Astrocyte (in vitro differentiated cells and primary cell): ENCODE measurements at regions not wholly inside any gene's neighbourhood (a gene's known extent, or its start where the extent isn't known, plus 50 kb on each side); places are given as distances from the start of the nearest gene placed in this dataset.

Experiments used
- DNase-seq: peaks from one replicate; pipeline ENCODE4 v3.0.0-alpha.2; 2010; ENCODE audit warnings: low read depth
- FAIRE-seq: peaks from 2 replicates; lab custom pipeline; 2011; peaks lifted over from hg19 to GRCh38; lab: Jason Lieb, UNC
- H2AFZ ChIP-seq: 2 replicates; pipeline ENCODE4 v1.6.0; 2012; ENCODE audit warnings: low read depth, low read length, inconsistent platforms
- H3K27ac ChIP-seq: 2 replicates; pipeline ENCODE4 v1.5.1; 2011; ENCODE audit warnings: low read depth, low read length, inconsistent platforms
- H3K27me3 ChIP-seq: 2 replicates; pipeline ENCODE4 v1.6.0; 2011; ENCODE audit warnings: low read length, inconsistent platforms; ENCODE audit not compliant: insufficient read depth
- H3K36me3 ChIP-seq: 2 replicates; pipeline ENCODE4 v1.5.1; 2011; ENCODE audit warnings: low read length, inconsistent platforms; ENCODE audit not compliant: insufficient read depth
- H3K4me1 ChIP-seq: 2 replicates; pipeline ENCODE4 v1.5.1; 2011; ENCODE audit warnings: low read length, inconsistent platforms; ENCODE audit not compliant: insufficient read depth
- H3K4me2 ChIP-seq: 2 replicates; pipeline ENCODE4 v1.6.0; 2012; ENCODE audit warnings: low read length, inconsistent platforms
- H3K4me3 ChIP-seq: 2 replicates; pipeline ENCODE4 v1.5.1; 2011; ENCODE audit warnings: low read depth, mild to moderate bottlenecking, low read length, inconsistent platforms; ENCODE audit not compliant: insufficient read depth
- H3K79me2 ChIP-seq: 2 replicates; pipeline ENCODE4 v1.6.0; 2012; ENCODE audit warnings: mild to moderate bottlenecking, low read length, inconsistent platforms; ENCODE audit not compliant: insufficient read depth
- H3K9ac ChIP-seq: 2 replicates; pipeline ENCODE4 v1.6.0; 2012; ENCODE audit warnings: mild to moderate bottlenecking, low read length, inconsistent platforms
- H3K9me3 ChIP-seq: 2 replicates; pipeline ENCODE4 v1.5.1; 2012; ENCODE audit warnings: low read depth, mild to moderate bottlenecking, low read length, inconsistent platforms; ENCODE audit not compliant: insufficient read depth
- H4K20me1 ChIP-seq: 2 replicates; pipeline ENCODE4 v1.6.0; 2012; ENCODE audit warnings: low read length, inconsistent platforms; ENCODE audit not compliant: insufficient read depth
- H3K27ac Mint-ChIP-seq: one replicate; pipeline ENCODE4 v1.8.0; 2021; ENCODE audit warnings: mild to moderate bottlenecking, mixed read lengths; ENCODE audit not compliant: unreplicated experiment
- H3K27me3 Mint-ChIP-seq: one replicate; pipeline ENCODE4 v1.8.0; 2021; ENCODE audit warnings: low read depth, mixed read lengths; ENCODE audit not compliant: unreplicated experiment
- H3K36me3 Mint-ChIP-seq: one replicate; pipeline ENCODE4 v1.8.0; 2021; ENCODE audit warnings: low read depth, mixed read lengths; ENCODE audit not compliant: unreplicated experiment
- H3K4me1 Mint-ChIP-seq: one replicate; pipeline ENCODE4 v1.8.0; 2021; ENCODE audit warnings: low read depth, mixed read lengths; ENCODE audit not compliant: unreplicated experiment
- H3K4me3 Mint-ChIP-seq: one replicate; pipeline ENCODE4 v1.8.0; 2021; ENCODE audit warnings: mild to moderate bottlenecking, moderate library complexity, mixed read lengths; ENCODE audit not compliant: unreplicated experiment
- H3K9me3 Mint-ChIP-seq: one replicate; pipeline ENCODE4 v1.8.0; 2021; ENCODE audit warnings: mild to moderate bottlenecking, mixed read lengths; ENCODE audit not compliant: unreplicated experiment
- EZH2 ChIP-seq: IDR thresholded peaks from 2 replicates; pipeline ENCODE4 v1.6.1; 2012; ENCODE audit warnings: mild to moderate bottlenecking, low read length, inconsistent platforms; ENCODE audit not compliant: insufficient read depth
- TF ChIP-seq, protein P1 (sequence below): IDR thresholded peaks from 2 replicates; pipeline ENCODE4 v1.5.1; 2011; ENCODE audit warnings: low read depth, mild to moderate bottlenecking, inconsistent platforms, low read length, moderate library complexity; ENCODE audit not compliant: insufficient read depth

DNA sequence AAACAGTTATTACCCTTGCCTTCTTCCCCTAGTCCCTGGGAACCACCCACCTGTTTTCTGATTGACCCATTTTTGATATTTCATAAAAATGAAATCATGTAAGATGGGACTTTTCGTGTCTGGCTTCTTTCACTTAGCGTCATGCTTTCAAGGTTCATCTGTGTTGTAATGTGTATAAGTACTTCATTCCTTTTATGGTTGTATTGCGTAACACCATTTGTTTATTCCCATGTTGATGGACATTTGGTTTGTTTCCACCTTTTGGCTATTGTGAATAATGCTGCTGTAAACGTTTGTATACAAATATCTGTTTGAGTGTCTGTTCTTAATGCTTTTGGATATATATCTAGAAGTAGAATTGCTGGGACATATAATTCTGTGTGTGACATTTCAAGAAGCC lies 650.1 kb upstream of the COX7C start:
- Histone ChIP-seq H3K27ac (no peak overlapping the region), H4K20me1 (no peaks in the 10 kb centered on the region), H3K36me3 (no peaks in the 10 kb centered on the region), H3K79me2 (no peaks in the 10 kb centered on the region), H3K27me3 (no peaks in the 10 kb centered on the region), H3K4me1 (no peaks in the 10 kb centered on the region), H3K9ac (no peak overlapping the region), H3K4me2 (no peak overlapping the region), H2AFZ (no peak overlapping the region), H3K9me3 (no peaks in the 10 kb centered on the region), H3K4me3 (no peak overlapping the region)
- H3K4me3 Mint-ChIP-seq, result no peak overlapping the region
- DNase-seq (no peak), FAIRE-seq (no peak)
- H3K36me3 Mint-ChIP-seq, result no peaks in the 10 kb centered on the region
- no peaks in the 10 kb centered on the region for H3K9me3 Mint-ChIP-seq
- TF ChIP-seq, protein P1, sequence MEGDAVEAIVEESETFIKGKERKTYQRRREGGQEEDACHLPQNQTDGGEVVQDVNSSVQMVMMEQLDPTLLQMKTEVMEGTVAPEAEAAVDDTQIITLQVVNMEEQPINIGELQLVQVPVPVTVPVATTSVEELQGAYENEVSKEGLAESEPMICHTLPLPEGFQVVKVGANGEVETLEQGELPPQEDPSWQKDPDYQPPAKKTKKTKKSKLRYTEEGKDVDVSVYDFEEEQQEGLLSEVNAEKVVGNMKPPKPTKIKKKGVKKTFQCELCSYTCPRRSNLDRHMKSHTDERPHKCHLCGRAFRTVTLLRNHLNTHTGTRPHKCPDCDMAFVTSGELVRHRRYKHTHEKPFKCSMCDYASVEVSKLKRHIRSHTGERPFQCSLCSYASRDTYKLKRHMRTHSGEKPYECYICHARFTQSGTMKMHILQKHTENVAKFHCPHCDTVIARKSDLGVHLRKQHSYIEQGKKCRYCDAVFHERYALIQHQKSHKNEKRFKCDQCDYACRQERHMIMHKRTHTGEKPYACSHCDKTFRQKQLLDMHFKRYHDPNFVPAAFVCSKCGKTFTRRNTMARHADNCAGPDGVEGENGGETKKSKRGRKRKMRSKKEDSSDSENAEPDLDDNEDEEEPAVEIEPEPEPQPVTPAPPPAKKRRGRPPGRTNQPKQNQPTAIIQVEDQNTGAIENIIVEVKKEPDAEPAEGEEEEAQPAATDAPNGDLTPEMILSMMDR, result no peak
- no peak for TF ChIP-seq EZH2
- H3K4me1 Mint-ChIP-seq, result no peaks in the 10 kb centered on the region
- no peaks in the 10 kb centered on the region for H3K27me3 Mint-ChIP-seq
- no peak overlapping the region for H3K27ac Mint-ChIP-seq

DNA sequence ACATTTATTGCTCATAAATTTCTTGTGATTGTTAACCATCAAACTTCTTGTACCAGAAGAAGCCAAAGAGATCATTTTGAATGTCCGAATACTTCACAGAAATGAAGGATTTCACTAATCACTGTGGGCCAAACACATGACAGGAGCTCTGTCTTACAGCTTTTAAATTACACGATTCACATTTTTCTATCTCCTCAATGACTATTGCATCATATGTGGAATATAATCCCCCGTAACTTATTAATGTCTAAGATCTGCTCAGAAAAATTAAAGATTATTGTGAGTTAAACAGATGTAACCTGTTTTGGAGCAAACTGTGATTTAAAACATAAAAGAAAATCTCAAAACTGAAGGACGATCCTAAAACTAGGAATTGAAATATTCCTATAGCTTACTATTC lies 645.2 kb upstream of the COX7C start:
- Histone ChIP-seq H3K36me3 (no peaks in the 10 kb centered on the region), H3K4me3 (no peak overlapping the region), H3K9me3 (no peaks in the 10 kb centered on the region), H3K79me2 (no peaks in the 10 kb centered on the region), H3K4me1 (no peaks in the 10 kb centered on the region), H3K9ac (no peak overlapping the region), H2AFZ (no peak overlapping the region), H3K4me2 (no peak overlapping the region), H4K20me1 (no peaks in the 10 kb centered on the region), H3K27me3 (no peaks in the 10 kb centered on the region), H3K27ac (no peak overlapping the region)
- no peaks in the 10 kb centered on the region for H3K36me3 Mint-ChIP-seq
- H3K4me1 Mint-ChIP-seq, result no peaks in the 10 kb centered on the region
- DNase-seq (no peak), FAIRE-seq (no peak)
- no peaks in the 10 kb centered on the region for H3K9me3 Mint-ChIP-seq
- no peak overlapping the region for H3K27ac Mint-ChIP-seq
- no peaks in the 10 kb centered on the region for H3K27me3 Mint-ChIP-seq
- H3K4me3 Mint-ChIP-seq, result no peak overlapping the region
- no peak for TF ChIP-seq EZH2
- TF ChIP-seq, protein P1, result no peak

DNA sequence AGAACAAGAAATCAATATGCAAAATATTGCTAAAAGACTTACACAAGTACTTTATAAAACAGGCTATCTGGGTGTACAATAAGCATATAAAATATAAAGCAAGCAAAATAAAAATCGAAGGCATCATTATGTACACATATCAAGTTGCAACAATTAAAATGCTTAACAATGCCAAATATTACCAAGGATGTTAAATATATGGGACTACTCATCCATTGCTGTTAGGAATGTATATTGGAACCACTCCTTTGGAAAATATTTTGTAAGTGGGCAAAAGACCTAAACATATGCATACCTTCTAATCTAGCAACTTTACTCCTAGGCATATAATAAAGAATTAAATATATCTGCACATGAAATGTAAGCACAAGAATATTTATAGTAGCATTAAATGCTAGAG lies 632.6 kb upstream of the COX7C start:
- no peak for TF ChIP-seq EZH2
- TF ChIP-seq, protein P1, result no peak
- DNase-seq, result no peak

More for the DNA sequence above, 632.6 kb upstream of the COX7C start:
- no peaks in the 10 kb centered on the region for H3K4me1 ChIP-seq
- no peak overlapping the region for H3K4me3 ChIP-seq
- Mint-ChIP-seq H3K4me1 (peaks cover 7% of the 10 kb centered on the region), H3K36me3 (no peaks in the 10 kb centered on the region), H3K27me3 (no peaks in the 10 kb centered on the region), H3K9me3 (peaks cover 2% of the 10 kb centered on the region), H3K4me3 (no peak overlapping the region), H3K27ac (no peak overlapping the region)
- no peak overlapping the region for H3K27ac ChIP-seq
- no peak overlapping the region for H2AFZ ChIP-seq
- H4K20me1 ChIP-seq, result no peaks in the 10 kb centered on the region
- no peaks in the 10 kb centered on the region for H3K27me3 ChIP-seq
- no peak overlapping the region for H3K9ac ChIP-seq
- no peaks in the 10 kb centered on the region for H3K36me3 ChIP-seq
- no peak overlapping the region for H3K4me2 ChIP-seq
- no peaks in the 10 kb centered on the region for H3K9me3 ChIP-seq
- no peak for FAIRE-seq
- H3K79me2 ChIP-seq, result no peaks in the 10 kb centered on the region
